Body of pancreas (tissue), 4 donors: ENCODE measurements at regions not wholly inside any gene's neighbourhood (a gene's known extent, or its start where the extent isn't known, plus 50 kb on each side); places are given as distances from the start of the nearest gene placed in this dataset.

ENCODE experiments used
- POLR2A ChIP-seq, 3 donors: fragments of 450-650 bp; IDR thresholded peaks; one replicate each; pipeline ENCODE4 v1.6.1; 2016; ENCODE audit warnings: antibody characterized with exemption in 3 of 3, mild to moderate bottlenecking in 2 of 3
- TF ChIP-seq, protein P1 (sequence below), 7 experiments: fragments of 450-650 bp in 4 of 7; fragments of 200-600 bp in 3 of 7; sonication (generic) in 3 of 7; IDR thresholded peaks; one replicate each; pipeline ENCODE4 v1.5.1; 2016 to 2019; ENCODE audit warnings: antibody characterized with exemption in 7 of 7

DNA sequence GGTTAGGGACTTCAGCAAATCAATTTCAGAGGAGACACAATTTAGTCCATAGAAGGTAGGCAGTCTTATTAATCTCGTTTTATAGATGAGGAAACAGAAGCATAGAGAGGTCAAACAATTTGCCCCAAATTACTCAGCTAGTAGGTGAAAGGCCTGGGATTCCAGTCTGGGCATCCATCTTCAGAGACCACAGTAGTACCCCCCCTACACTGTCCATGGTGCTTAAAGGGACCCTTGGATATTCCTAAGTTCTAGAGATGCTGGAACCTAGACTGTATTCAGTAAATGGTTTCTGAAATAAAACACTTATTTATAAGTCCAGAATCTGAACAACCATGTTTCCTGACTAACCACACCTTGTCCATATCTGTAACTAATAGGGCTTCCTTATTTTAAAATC, 174.8 kb downstream of the CEP135 start:
- TF ChIP-seq, protein P1, sequence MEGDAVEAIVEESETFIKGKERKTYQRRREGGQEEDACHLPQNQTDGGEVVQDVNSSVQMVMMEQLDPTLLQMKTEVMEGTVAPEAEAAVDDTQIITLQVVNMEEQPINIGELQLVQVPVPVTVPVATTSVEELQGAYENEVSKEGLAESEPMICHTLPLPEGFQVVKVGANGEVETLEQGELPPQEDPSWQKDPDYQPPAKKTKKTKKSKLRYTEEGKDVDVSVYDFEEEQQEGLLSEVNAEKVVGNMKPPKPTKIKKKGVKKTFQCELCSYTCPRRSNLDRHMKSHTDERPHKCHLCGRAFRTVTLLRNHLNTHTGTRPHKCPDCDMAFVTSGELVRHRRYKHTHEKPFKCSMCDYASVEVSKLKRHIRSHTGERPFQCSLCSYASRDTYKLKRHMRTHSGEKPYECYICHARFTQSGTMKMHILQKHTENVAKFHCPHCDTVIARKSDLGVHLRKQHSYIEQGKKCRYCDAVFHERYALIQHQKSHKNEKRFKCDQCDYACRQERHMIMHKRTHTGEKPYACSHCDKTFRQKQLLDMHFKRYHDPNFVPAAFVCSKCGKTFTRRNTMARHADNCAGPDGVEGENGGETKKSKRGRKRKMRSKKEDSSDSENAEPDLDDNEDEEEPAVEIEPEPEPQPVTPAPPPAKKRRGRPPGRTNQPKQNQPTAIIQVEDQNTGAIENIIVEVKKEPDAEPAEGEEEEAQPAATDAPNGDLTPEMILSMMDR (IDR thresholded peaks at IDR 0.05) = no peak
- no peak for TF ChIP-seq POLR2A (IDR thresholded peaks at IDR 0.05)
